ENCODE measurements at regions not wholly inside any gene's neighbourhood (a gene's known extent, or its start where the extent isn't known, plus 50 kb on each side); places are given as distances from the start of the nearest gene placed in this dataset.

GRCh38 chr2:156803967-156804366, 367.8 kb downstream of the GPD2 start:
- TF ChIP-seq CTCF (IDR thresholded peaks at IDR 0.05; ENCODE audit: low read depth, low read length, poor library complexity, severe bottlenecking) (no peak), EZH2phosphoT487 (IDR thresholded peaks at IDR 0.05; ENCODE audit: borderline replicate concordance, low read length) (no peak)

All from DOHH2 (cell line).